Vagina (tissue), 2 donors: ENCODE measurements at regions not wholly inside any gene's neighbourhood (a gene's known extent, or its start where the extent isn't known, plus 50 kb on each side); places are given as distances from the start of the nearest gene placed in this dataset.

ENCODE experiments used
- DNase-seq, 2 donors: peaks; one replicate each; pipeline ENCODE4 v3.0.0-alpha.2; 2017; ENCODE audit errors: extremely low spot score in 2 of 2
- H3K27ac ChIP-seq: fragments of 200-600 bp; sonication (generic); one replicate; pipeline ENCODE4 v1.5.1; 2019
- H3K27me3 ChIP-seq: fragments of 200-600 bp; sonication (generic); one replicate; pipeline ENCODE4 v1.5.1; 2019
- H3K36me3 ChIP-seq, 2 donors: fragments of 200-600 bp; sonication (generic); one replicate each; pipeline ENCODE4 v1.5.1; 2017 to 2019
- H3K4me1 ChIP-seq: fragments of 200-600 bp; sonication (generic); one replicate; pipeline ENCODE4 v1.5.1; 2019
- H3K4me3 ChIP-seq, 2 donors: fragments of 200-600 bp; sonication (generic); 1 replicate in 1 of 2; 2 replicates in 1 of 2; pipeline ENCODE4 v1.5.1; 2016 to 2019
- H3K9me3 ChIP-seq: fragments of 200-600 bp; sonication (generic); one replicate; pipeline ENCODE4 v1.5.1; 2019
- CTCF ChIP-seq, 3 experiments: fragments of 450-650 bp in 2 of 3; fragments of 200-600 bp in 1 of 3; sonication (generic) in 1 of 3; IDR thresholded peaks; one replicate each; pipeline ENCODE4 v1.5.1; 2017 to 2019; ENCODE audit warnings: antibody characterized with exemption in 3 of 3, mild to moderate bottlenecking in 2 of 3, moderate library complexity in 2 of 3
- POLR2A ChIP-seq, 2 donors: fragments of 450-650 bp; IDR thresholded peaks; one replicate each; pipeline ENCODE4 v1.6.1; 2017; ENCODE audit warnings: antibody characterized with exemption in 2 of 2, mild to moderate bottlenecking in 2 of 2, moderate library complexity in 2 of 2
- POLR2AphosphoS5 ChIP-seq, 2 donors: sonication (generic); formaldehyde crosslinking; IDR thresholded peaks; one replicate each; pipeline ENCODE4 v1.9.0; 2017; ENCODE audit warnings: antibody characterized with exemption in 2 of 2, mild to moderate bottlenecking in 2 of 2, low read depth in 1 of 2; ENCODE audit not compliant: insufficient read depth in 1 of 2
- intact Hi-C: fragments of 100-400 bp; cut with DNase I; formaldehyde crosslinking; loops from one replicate; pipeline ENCODE4 v1.15.1; 2023

DNA sequence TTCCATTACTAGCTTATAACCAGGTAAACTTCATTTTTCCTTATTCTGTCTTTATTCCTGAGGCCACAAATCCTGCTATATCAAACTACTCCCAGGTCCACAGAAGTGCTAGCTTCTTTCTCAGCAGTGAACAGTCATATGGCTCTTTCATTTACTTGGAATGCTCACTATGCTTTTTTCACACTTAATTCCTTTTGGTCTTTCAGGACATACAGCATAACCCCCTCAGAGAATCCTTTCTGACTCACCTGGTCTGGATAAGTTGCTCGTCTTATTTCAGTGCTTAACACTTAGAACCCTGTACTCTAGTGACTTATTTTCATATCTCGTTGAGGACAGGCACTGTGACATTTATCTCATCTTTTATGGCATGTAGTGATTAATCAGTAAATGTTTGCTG lies 325.0 kb upstream of the UBE2E3 start:
- DNase-seq = no peak
- H3K27ac ChIP-seq = no peak overlapping the region
- intact Hi-C loops = no loop called here

DNA sequence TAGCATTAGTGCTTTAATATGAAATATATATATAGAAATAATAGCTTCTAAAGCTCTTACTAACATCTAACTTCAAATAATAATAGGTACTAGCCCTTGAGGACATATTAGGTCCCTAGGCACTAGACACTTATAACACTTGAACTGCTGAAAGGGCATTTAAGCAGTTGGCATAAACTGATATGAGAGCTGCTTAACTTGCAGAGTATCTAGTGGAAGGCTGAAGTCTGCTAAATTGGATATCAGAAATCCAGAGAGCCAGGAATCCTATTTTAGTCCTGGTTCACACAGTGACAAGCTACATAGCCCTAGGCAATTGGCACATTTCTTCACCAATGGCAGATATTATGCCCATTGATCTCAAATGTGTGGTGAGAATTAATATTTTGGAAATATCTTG lies 326.9 kb upstream of the UBE2E3 start:
- Histone ChIP-seq H3K27me3 (no peaks in the 10 kb centered on the region), H3K4me1 (no peaks in the 10 kb centered on the region), H3K4me3 (no peak overlapping the region), H3K27ac (no peak overlapping the region), H3K9me3 (no peaks in the 10 kb centered on the region), H3K36me3 (no peaks in the 10 kb centered on the region)
- TF ChIP-seq POLR2A (IDR thresholded peaks at IDR 0.05) (no peak), POLR2AphosphoS5 (IDR thresholded peaks at IDR 0.05; ENCODE audit: insufficient read depth in 1 of 2, low read depth in 1 of 2) (no peak), CTCF (IDR thresholded peaks at IDR 0.05) (no peak)
- intact Hi-C loops = no loop called here
- DNase-seq = no peak

More for the DNA sequence above, 325.0 kb upstream of the UBE2E3 start:
- no peak overlapping the region for H3K4me3 ChIP-seq
- no peaks in the 10 kb centered on the region for H3K4me1 ChIP-seq
- no peaks in the 10 kb centered on the region for H3K36me3 ChIP-seq
- no peaks in the 10 kb centered on the region for H3K9me3 ChIP-seq
- no peaks in the 10 kb centered on the region for H3K27me3 ChIP-seq
- TF ChIP-seq CTCF (IDR thresholded peaks at IDR 0.05) (no peak), POLR2AphosphoS5 (IDR thresholded peaks at IDR 0.05; ENCODE audit: insufficient read depth in 1 of 2, low read depth in 1 of 2) (no peak), POLR2A (IDR thresholded peaks at IDR 0.05) (no peak)

- Histone ChIP-seq H3K27me3 (no peaks in the 10 kb centered on the region), H3K36me3 (no peaks in the 10 kb centered on the region), H3K27ac (no peak overlapping the region), H3K9me3 (no peaks in the 10 kb centered on the region), H3K4me3 (no peak overlapping the region), H3K4me1 (no peaks in the 10 kb centered on the region)
- no peak for DNase-seq
- intact Hi-C loops = no loop called here
- TF ChIP-seq POLR2A (IDR thresholded peaks at IDR 0.05) (no peak), CTCF (IDR thresholded peaks at IDR 0.05) (no peak), POLR2AphosphoS5 (IDR thresholded peaks at IDR 0.05; ENCODE audit: insufficient read depth in 1 of 2, low read depth in 1 of 2) (no peak)
Measured at GRCh38 chr2:180652794-180653193, 327.6 kb upstream of the UBE2E3 start.

DNA sequence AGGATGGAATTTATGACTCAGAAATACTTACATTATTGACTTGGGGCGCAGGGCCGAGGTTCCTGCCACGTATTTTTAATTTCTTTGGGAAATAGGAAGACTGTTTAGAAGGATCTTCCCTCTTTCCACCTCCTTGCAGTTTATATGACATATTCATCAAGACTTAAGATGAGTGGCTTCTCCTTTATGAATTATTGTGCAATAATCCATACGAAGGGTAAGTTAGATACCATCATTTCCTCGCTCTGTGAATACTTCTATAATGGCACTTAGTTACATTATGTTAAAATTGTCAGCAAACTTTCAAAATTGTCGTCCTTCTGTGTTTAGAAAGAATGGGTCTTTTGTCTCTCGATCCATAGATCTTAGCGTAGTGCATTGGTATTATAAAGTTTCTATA lies 328.8 kb upstream of the UBE2E3 start:
- H3K4me3 ChIP-seq = no peak overlapping the region
- no peak for DNase-seq
- H3K27me3 ChIP-seq = no peaks in the 10 kb centered on the region
- H3K4me1 ChIP-seq = no peaks in the 10 kb centered on the region
- H3K9me3 ChIP-seq = no peaks in the 10 kb centered on the region
- H3K36me3 ChIP-seq = no peaks in the 10 kb centered on the region
- no peak for TF ChIP-seq CTCF (IDR thresholded peaks at IDR 0.05)
- intact Hi-C loops = no loop called here
- no peak overlapping the region for H3K27ac ChIP-seq

- no peak overlapping the region for H3K4me3 ChIP-seq
- TF ChIP-seq POLR2AphosphoS5 (IDR thresholded peaks at IDR 0.05; ENCODE audit: insufficient read depth in 1 of 2, low read depth in 1 of 2) (no peak), CTCF (IDR thresholded peaks at IDR 0.05) (no peak), POLR2A (IDR thresholded peaks at IDR 0.05) (no peak)
- intact Hi-C loops = no loop called here
- H3K36me3 ChIP-seq = no peaks in the 10 kb centered on the region
- no peaks in the 10 kb centered on the region for H3K27me3 ChIP-seq
- H3K27ac ChIP-seq = no peak overlapping the region
- no peaks in the 10 kb centered on the region for H3K9me3 ChIP-seq
- H3K4me1 ChIP-seq = no peaks in the 10 kb centered on the region
- DNase-seq = no peak
Measured at GRCh38 chr2:180647621-180648020, 332.8 kb upstream of the UBE2E3 start.
